ENCODE measurements at regions not wholly inside any gene's neighbourhood (a gene's known extent, or its start where the extent isn't known, plus 50 kb on each side); places are given as distances from the start of the nearest gene placed in this dataset.

- Histone ChIP-seq H2BK20ac (ENCODE audit: low read length) (no peak overlapping the region), H2BK15ac (ENCODE audit: low read length) (no peak overlapping the region), H4K91ac (replicated peaks; ENCODE audit: insufficient read length, low read length) (no peak overlapping the region), H3K56ac (replicated peaks; ENCODE audit: insufficient read length, low read depth, low read length) (no peak overlapping the region), H3K27me3 (replicated peaks in 1 of 4; ENCODE audit: control insufficient read depth in 3 of 4, extremely low read depth in 1 of 4, insufficient read depth in 3 of 4, low read length in 3 of 4) (no peaks in the 10 kb centered on the region), H3K9ac (replicated peaks in 1 of 4; ENCODE audit: extremely low read depth in 1 of 4, low read depth in 3 of 4, low read length in 3 of 4) (no peak overlapping the region), H2BK5ac (ENCODE audit: low read depth, low read length) (no peak overlapping the region), H3K4me3 (ENCODE audit: extremely low read depth in 1 of 4, insufficient read depth in 2 of 4, low read depth in 3 of 4, low read length in 4 of 4) (no peak overlapping the region), H3K4me2 (ENCODE audit: insufficient read depth in 1 of 2, low read depth in 2 of 2, low read length in 2 of 2) (no peak overlapping the region), H4K8ac (ENCODE audit: extremely low read depth, insufficient read depth, low read length) (no peak overlapping the region), H2BK120ac (replicated peaks; ENCODE audit: low read depth, low read length) (no peak overlapping the region), H4K20me1 (replicated peaks in 1 of 2; ENCODE audit: control insufficient read depth in 1 of 2, insufficient read depth in 2 of 2, low read length in 2 of 2) (no peaks in the 10 kb centered on the region), H2AK5ac (ENCODE audit: low read depth, low read length) (no peak overlapping the region), H3K14ac (ENCODE audit: insufficient read length) (no peak overlapping the region), H2AFZ (ENCODE audit: low read length) (no peak overlapping the region), H3K23ac (ENCODE audit: insufficient read length) (no peak overlapping the region), H3K4ac (replicated peaks; ENCODE audit: insufficient read length, low read depth, low read length) (no peak overlapping the region), H3K79me1 (ENCODE audit: low read depth, low read length) (no peaks in the 10 kb centered on the region), H3K27ac (ENCODE audit: low read depth, low read length) (no peak overlapping the region), H3K36me3 (ENCODE audit: control insufficient read depth in 2 of 4, insufficient read depth in 4 of 4, low read length in 3 of 4) (no peaks in the 10 kb centered on the region), H2BK12ac (ENCODE audit: low read depth, low read length) (no peak overlapping the region), H4K5ac (ENCODE audit: insufficient read length, low read depth, low read length) (no peak overlapping the region), H3K4me1 (replicated peaks in 1 of 4; ENCODE audit: control insufficient read depth in 3 of 4, insufficient read depth in 4 of 4, low read length in 3 of 4) (no peaks in the 10 kb centered on the region), H3K9me3 (ENCODE audit: insufficient read depth in 2 of 2, low read depth in 1 of 2, low read length in 1 of 2) (no peaks in the 10 kb centered on the region), H3K79me2 (ENCODE audit: control insufficient read depth in 1 of 2, insufficient read depth in 2 of 2, low read length in 2 of 2) (no peaks in the 10 kb centered on the region), H3K18ac (ENCODE audit: extremely low read depth, low read length) (no peak overlapping the region), H3K23me2 (ENCODE audit: low read depth, low read length) (no peaks in the 10 kb centered on the region)
- POLR2A ChIA-PET (ENCODE audit: partially characterized antibody) = no interaction called here
- DNase-seq (ENCODE audit: low read depth in 1 of 2, low spot score in 2 of 2) (no peak), FAIRE-seq (no peak)
- 91% methylated on average over 3 of the region's 3 CpGs; no CpG with 5 or more reads in 1 of the 2 experiments for WGBS, 2 experiments (ENCODE audit: extremely low coverage in 1 of 2, insufficient coverage in 1 of 2, insufficient read length in 1 of 2, insufficient replicate concordance in 2 of 2, low coverage in 1 of 2, low lambda C conversion rate in 2 of 2, missing lambda C conversion rate in 1 of 2)
- CTCF ChIA-PET (ENCODE audit: partially characterized antibody) = interaction anchor here (0.8 to 1.8 kb wide), 2 partner anchors 30 to 592 kb away, joined by 4 to 5 read pairs; no protein-coding TSS in a partner anchor
- TF ChIP-seq FOSL1 (IDR thresholded peaks at IDR 0.05; ENCODE audit: insufficient read depth, low read depth, low read length) = no peak
- no peak for TF ChIP-seq BRCA1 (IDR thresholded peaks at IDR 0.05; ENCODE audit: low read depth, low read length)
- TF ChIP-seq EP300 (IDR thresholded peaks at IDR 0.05; ENCODE audit: borderline replicate concordance in 1 of 2, low read depth in 2 of 2, low read length in 2 of 2) = no peak
- TF ChIP-seq SP1 (IDR thresholded peaks at IDR 0.05; ENCODE audit: low read depth, low read length) = no peak
- TF ChIP-seq NRF1 (IDR thresholded peaks at IDR 0.05; ENCODE audit: low read depth, low read length) = no peak
- TF ChIP-seq RXRA (IDR thresholded peaks at IDR 0.05; ENCODE audit: insufficient read depth, low read depth, low read length) = no peak
- no peak for TF ChIP-seq RBBP5 (IDR thresholded peaks at IDR 0.05; ENCODE audit: borderline replicate concordance, low read depth, low read length)
Measured at GRCh38 chr4:14247767-14248166, 620.2 kb upstream of the BOD1L1 start.

All from H1 (cell line).